D721Med (cell line): ENCODE measurements at regions not wholly inside any gene's neighbourhood (a gene's known extent, or its start where the extent isn't known, plus 50 kb on each side); places are given as distances from the start of the nearest gene placed in this dataset.
"Not testable (repeated sequence)": the region's sequence is repeated elsewhere in the genome, so short reads cannot be mapped to it uniquely, and the experiment has no call there.

ENCODE experiments used
- DNase-seq: peaks from one replicate; pipeline ENCODE4 v3.0.0; 2011; ENCODE audit warnings: low spot score; ENCODE audit not compliant: insufficient read length
- FAIRE-seq: peaks from 2 replicates; lab custom pipeline; 2011; peaks lifted over from hg19 to GRCh38; lab: Jason Lieb, UNC
- TF ChIP-seq, protein P1 (sequence below): IDR thresholded peaks from 2 replicates; pipeline ENCODE4 v1.5.1; 2012; ENCODE audit warnings: mild to moderate bottlenecking, control low read depth; ENCODE audit not compliant: insufficient read depth; ENCODE audit errors: missing control alignments

DNA sequence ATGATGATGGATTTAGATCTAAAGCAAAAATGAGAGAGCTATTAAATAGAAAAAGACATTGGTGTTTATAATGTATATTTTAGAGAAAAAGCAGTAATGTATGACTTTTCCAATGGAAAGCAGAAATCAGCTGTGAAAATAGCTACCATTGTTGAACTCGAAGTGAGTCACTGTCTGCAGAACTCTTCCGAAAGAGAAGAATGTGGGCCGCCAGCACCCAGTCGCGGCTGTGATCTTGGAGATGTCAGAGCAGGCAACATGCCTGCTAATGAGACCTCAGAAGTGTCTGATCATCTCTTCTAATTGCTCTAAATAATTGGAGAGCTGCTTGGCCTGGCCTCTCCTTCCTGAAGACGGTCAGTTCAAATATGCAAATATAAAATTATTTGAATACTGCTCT lies 333.6 kb upstream of the RUNX1 start:
- TF ChIP-seq, protein P1, sequence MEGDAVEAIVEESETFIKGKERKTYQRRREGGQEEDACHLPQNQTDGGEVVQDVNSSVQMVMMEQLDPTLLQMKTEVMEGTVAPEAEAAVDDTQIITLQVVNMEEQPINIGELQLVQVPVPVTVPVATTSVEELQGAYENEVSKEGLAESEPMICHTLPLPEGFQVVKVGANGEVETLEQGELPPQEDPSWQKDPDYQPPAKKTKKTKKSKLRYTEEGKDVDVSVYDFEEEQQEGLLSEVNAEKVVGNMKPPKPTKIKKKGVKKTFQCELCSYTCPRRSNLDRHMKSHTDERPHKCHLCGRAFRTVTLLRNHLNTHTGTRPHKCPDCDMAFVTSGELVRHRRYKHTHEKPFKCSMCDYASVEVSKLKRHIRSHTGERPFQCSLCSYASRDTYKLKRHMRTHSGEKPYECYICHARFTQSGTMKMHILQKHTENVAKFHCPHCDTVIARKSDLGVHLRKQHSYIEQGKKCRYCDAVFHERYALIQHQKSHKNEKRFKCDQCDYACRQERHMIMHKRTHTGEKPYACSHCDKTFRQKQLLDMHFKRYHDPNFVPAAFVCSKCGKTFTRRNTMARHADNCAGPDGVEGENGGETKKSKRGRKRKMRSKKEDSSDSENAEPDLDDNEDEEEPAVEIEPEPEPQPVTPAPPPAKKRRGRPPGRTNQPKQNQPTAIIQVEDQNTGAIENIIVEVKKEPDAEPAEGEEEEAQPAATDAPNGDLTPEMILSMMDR: no peak
- FAIRE-seq (no peak), DNase-seq (no peak)

DNA sequence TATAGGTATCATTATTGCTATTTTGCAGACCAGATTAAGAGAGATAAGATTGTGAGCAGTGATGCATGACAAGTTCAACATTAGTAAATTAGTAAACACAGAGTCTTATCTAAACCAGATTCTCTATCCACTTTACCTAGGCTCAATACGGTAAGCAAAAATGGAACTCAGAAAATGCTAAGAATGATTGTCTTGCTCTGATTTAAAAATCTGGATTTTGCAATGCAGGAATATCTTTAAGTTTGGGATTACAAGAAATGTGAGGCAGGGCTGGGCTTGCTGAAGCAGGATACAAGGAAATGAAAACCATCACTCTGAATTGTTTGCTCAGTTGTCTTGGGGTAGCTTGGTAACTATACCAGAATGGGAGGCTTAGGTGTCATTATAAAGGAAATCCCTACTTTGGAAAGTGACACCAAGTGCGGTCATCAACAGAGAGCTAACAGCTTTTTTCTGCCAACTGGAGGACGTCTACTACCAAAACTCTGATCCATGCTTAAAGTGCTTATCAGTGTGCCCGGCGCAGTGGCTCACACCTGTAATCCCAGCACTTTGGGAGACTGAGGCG lies 332.7 kb upstream of the RUNX1 start:
- FAIRE-seq (no peak), DNase-seq (no peak)
- TF ChIP-seq, protein P1: no peak

- DNase-seq, FAIRE-seq: not testable (repeated sequence)
These were observed 331.2 kb upstream of the RUNX1 start for GRCh38 chr21:35380304-35380703.

- FAIRE-seq: no peak
- DNase-seq: no peak
These were observed 329.8 kb upstream of the RUNX1 start for GRCh38 chr21:35378881-35379280.

DNA sequence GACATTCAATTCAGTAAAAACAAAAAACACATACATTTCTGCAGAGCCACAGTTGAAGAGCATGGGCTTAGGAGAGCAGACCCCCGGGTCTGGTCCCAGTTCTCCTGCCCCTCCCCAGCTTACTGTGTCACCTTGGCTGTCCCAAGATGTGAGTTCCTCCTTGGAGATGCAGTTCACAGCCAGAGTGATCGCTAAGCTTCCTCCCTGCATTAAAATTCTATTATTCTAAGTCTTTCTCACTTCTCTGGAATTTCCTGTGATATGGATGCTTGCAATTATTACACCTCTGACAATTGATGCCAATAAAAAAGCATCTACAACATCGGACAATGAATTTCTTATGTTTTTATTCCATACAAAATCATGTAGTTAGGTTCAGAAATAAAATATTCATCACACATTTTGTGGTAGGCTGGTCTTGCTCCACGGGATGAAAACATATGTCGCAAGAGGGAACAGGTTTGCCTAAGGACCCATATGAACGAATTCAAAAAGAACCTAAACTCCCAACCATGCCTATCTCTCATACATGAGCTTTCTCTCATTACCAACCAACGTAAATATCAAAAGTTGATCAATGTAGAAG lies 328.5 kb upstream of the RUNX1 start:
- no peak for DNase-seq
- TF ChIP-seq, protein P1: no peak
- no peak for FAIRE-seq

More at GRCh38 chr21:35378881-35379280, 329.8 kb upstream of the RUNX1 start:
- TF ChIP-seq, protein P1: no peak

DNA sequence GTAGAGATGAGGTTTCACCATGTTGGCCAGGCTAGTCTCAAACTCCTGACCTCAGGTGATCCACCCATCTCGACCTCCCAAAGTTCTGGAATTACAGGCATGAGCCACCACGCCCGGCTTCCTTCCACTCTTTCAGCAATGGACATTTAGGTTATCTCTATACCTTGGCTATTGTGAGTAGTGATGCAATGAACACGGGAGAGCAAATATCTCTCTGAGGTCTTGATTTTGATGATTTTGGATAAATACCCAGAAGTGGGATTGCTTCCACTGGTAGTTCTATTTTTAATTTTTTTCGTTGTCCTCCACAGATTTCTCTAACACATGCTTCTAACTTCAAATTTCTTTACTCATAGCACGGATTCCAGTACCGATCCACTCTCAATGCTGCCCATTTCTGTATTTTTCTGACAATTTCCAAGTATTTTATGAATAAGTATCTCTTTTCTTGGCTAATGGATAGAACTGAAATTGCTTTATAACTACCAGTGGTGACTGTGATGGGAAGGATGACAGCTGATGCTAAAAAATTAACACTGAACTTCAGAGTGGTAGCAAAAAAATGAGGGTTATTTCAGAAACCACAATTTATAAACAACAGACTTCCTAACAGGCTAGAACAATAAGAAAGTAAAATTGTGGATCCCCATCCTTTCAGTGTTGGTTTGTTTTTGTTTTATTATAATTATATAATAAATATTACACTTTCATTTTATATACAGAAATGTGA lies 327.5 kb upstream of the RUNX1 start:
- no peak for FAIRE-seq
- TF ChIP-seq, protein P1: no peak
- DNase-seq: no peak

- DNase-seq (no peak), FAIRE-seq (no peak)
- TF ChIP-seq, protein P1: no peak
These were observed 326.0 kb upstream of the RUNX1 start for GRCh38 chr21:35375115-35375514.
